ENCODE measurements at regions not wholly inside any gene's neighbourhood (a gene's known extent, or its start where the extent isn't known, plus 50 kb on each side); places are given as distances from the start of the nearest gene placed in this dataset.
A peak's percentile ranks its signal among the peaks of the same experiment; 100 is the strongest.

DNA sequence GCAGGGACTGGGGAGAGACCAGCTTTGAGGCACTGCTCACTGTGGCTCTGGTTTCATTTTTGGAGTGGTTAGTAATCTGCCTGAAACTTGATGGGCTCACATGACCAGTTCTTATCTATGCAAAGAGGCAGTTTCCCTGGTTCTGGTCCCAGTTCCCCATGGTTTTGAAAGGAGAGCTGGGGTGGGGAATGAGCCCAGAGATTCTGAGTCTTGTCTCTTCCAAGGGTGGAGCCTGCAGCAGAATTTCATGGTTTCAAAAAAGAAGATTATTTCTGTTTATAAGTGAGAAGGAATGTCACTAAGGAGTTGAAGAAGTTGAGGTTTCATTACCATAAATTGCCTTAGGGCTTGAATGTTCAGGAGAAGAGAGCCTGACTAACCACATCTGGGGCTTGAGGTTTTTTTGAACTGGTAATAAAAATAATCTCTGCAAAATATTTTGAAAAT is 190.2 kb upstream of the HABP2 start:
- H3K4me3 ChIP-seq (ENCODE audit: low read depth, low read length), result no peak overlapping the region
- peak; percentile 38 for DNase-seq (ENCODE audit: low read depth)
- TF ChIP-seq, protein P1, sequence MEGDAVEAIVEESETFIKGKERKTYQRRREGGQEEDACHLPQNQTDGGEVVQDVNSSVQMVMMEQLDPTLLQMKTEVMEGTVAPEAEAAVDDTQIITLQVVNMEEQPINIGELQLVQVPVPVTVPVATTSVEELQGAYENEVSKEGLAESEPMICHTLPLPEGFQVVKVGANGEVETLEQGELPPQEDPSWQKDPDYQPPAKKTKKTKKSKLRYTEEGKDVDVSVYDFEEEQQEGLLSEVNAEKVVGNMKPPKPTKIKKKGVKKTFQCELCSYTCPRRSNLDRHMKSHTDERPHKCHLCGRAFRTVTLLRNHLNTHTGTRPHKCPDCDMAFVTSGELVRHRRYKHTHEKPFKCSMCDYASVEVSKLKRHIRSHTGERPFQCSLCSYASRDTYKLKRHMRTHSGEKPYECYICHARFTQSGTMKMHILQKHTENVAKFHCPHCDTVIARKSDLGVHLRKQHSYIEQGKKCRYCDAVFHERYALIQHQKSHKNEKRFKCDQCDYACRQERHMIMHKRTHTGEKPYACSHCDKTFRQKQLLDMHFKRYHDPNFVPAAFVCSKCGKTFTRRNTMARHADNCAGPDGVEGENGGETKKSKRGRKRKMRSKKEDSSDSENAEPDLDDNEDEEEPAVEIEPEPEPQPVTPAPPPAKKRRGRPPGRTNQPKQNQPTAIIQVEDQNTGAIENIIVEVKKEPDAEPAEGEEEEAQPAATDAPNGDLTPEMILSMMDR (conservative IDR thresholded peaks at IDR 0.05; ENCODE audit: low read depth, low read length), result no peak

DNA sequence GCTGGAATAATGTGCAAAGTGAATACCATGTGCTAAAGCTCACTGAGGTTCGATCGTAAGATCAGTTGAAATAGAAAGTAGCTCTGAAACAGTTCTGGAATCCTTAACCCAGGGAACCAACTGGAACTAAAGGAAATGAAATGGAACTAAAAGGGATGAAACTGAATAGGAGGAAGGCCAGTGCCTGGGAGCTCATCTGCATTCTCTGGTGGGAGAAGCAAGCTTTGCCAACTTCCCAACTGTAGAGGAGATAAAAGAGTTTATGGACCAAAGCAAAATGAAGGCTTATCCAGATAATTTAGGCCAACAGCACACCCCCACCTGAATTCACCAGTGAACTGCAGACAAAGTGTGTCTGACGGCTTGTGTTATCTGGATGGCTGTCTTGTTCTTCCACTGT is 188.6 kb upstream of the HABP2 start:
- H3K4me3 ChIP-seq (ENCODE audit: low read depth, low read length), result no peak overlapping the region
- TF ChIP-seq, protein P1 (conservative IDR thresholded peaks at IDR 0.05; ENCODE audit: low read depth, low read length), result no peak
- DNase-seq (ENCODE audit: low read depth), result no peak

DNA sequence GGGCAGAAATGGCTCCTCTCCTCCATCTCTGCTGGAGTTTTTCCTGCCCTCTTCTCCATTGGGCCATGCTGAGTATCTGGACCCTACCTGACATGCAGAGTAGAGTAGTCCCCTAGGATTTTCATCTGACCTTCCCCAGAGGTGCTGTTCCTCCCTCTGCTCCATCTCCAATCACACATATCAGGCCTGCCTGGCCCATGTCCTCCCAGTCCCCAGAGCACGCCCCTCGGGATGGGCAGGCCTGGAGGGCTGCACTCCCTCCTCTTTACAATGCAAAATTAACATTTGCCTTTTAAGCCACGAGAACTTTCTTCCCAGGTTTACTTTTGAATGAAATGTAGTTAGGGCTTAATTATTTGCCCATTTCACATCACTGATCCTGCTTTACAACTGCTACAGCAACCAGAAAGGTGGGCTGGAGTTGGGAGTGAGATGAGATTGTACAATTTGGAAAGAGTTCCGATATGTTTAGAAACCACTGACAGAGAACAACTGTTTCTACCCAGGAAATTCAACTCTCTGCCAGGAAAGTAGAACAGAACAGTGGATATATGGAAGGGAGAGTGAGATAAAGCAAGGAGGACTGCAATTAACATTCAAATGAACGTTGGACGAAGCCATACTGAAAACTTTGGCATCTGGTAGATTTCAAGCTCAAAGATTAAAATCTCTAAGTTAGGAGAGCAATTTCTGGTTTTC is 184.0 kb upstream of the HABP2 start:
- no peak overlapping the region for H3K4me3 ChIP-seq (ENCODE audit: low read depth, low read length)
- TF ChIP-seq, protein P1 (conservative IDR thresholded peaks at IDR 0.05; ENCODE audit: low read depth, low read length), result no peak
- no peak for DNase-seq (ENCODE audit: low read depth)

DNA sequence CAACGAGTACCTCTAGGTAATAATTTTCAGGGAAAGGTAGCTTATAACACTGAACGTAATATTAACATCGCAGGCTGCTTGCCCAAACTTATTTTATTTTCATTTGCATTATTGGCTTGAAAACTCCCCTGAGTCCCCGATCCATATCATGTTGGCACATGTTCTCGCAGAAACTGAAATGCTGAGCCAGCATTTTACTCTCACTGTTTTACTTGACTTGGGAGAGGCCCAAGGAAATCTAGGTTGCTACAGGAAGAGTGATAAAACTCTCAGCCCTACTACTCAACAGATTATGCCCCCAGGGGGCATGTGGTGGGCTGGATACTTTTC is 183.5 kb upstream of the HABP2 start:
- no peak overlapping the region for H3K4me3 ChIP-seq (ENCODE audit: low read depth, low read length)
- TF ChIP-seq, protein P1 (conservative IDR thresholded peaks at IDR 0.05; ENCODE audit: low read depth, low read length), result no peak
- DNase-seq (ENCODE audit: low read depth), result no peak

DNA sequence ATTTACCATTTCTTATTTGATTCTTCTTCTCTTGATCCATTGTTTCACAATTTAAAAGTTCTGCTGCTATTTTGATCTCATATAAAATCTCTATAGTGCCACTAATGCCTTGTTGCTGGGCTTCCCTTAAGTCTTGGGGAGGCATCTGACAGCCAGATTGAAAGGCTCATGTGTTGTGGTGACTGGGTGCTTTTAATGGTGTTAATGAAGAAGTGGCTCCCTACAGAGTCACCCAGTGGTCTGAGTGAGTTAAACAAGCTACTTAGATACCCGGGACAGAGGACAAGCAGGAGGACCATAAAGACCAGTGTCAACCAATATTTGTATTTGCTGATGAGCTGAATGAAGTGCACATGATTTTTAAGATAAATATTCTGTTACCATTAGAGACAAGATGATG is 176.4 kb upstream of the HABP2 start:
- TF ChIP-seq, protein P1 (conservative IDR thresholded peaks at IDR 0.05; ENCODE audit: low read depth, low read length), result no peak
- no peak for DNase-seq (ENCODE audit: low read depth)

DNA sequence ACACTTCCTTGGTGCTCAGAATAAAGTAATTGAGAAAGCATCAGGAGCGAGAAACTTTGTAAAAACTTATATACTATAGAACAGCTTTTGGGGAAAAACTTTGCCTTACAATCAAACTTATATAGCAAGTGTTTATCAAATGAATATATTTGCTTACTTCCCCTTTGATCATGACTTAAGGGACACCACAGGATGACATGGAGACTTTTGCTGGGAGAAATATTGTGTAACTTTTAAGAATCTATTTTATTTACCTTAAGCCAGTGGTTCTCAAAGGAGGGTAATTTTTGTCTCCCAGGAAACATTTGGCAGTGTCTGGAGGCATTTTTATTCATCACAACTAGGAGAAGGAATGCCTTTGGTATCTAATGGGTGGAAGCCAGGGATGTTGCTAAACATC is 173.8 kb upstream of the HABP2 start:
- TF ChIP-seq, protein P1 (conservative IDR thresholded peaks at IDR 0.05; ENCODE audit: low read depth, low read length), result no peak
- no peak for DNase-seq (ENCODE audit: low read depth)
- no peak overlapping the region for H3K4me3 ChIP-seq (ENCODE audit: low read depth, low read length)

More for the DNA sequence above, 176.4 kb upstream of the HABP2 start:
- no peak overlapping the region for H3K4me3 ChIP-seq (ENCODE audit: low read depth, low read length)

DNA sequence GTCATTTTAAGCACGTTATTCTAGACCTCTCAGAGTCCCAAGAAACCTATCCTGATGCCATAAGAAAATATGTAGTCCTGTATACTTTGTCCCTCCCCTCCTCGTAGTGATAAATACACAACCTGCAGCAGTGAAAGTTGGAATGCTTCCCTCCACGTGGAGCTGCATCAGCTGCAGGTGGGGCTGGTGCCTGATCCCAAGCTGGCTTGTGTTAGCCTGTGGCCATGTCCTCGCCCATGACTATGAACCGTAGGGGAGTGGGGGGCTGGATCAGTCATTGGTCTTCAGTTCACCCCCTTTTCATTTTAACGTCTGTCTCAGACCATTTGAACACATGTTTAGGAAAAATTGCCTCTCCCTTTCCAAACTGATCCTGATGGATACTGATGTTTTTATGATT is 171.4 kb upstream of the HABP2 start:
- TF ChIP-seq, protein P1 (conservative IDR thresholded peaks at IDR 0.05; ENCODE audit: low read depth, low read length), result no peak

More for the DNA sequence above, 171.4 kb upstream of the HABP2 start:
- no peak for DNase-seq (ENCODE audit: low read depth)
- H3K4me3 ChIP-seq (ENCODE audit: low read depth, low read length), result no peak overlapping the region

All from choroid plexus epithelial cell (primary cell).